Kidney (tissue), 13 donors: ENCODE measurements at regions not wholly inside any gene's neighbourhood (a gene's known extent, or its start where the extent isn't known, plus 50 kb on each side); places are given as distances from the start of the nearest gene placed in this dataset.

ENCODE experiments used
- DNase-seq, 5 donors: peaks; one replicate each; pipeline ENCODE4 v3.0.0-alpha.2; 2013 to 2020
- FAIRE-seq: peaks from 2 replicates; lab custom pipeline; 2012; peaks lifted over from hg19 to GRCh38; lab: Jason Lieb, UNC
- H3K27ac ChIP-seq, 2 donors: one replicate each; pipeline ENCODE4 v1.7.0; 2013; ENCODE audit warnings: low read depth in 2 of 2, low read length in 2 of 2, inconsistent platforms in 1 of 2
- H3K27me3 ChIP-seq: one replicate; pipeline ENCODE4 v1.7.1; 2013; ENCODE audit warnings: low read length, inconsistent platforms; ENCODE audit not compliant: control insufficient read depth, insufficient read depth
- H3K36me3 ChIP-seq, 3 donors: one replicate each; pipeline versions ENCODE4 v1.7.0 to v1.7.1; 2013; ENCODE audit warnings: low read length in 3 of 3, control low read depth in 1 of 3, inconsistent platforms in 1 of 3; ENCODE audit not compliant: insufficient read depth in 3 of 3, control insufficient read depth in 2 of 3
- H3K4me1 ChIP-seq, 3 donors: one replicate each; pipeline versions ENCODE4 v1.7.0 to v1.7.1; 2013; ENCODE audit warnings: low read length in 3 of 3, inconsistent platforms in 1 of 3, low read depth in 1 of 3; ENCODE audit not compliant: control insufficient read depth in 2 of 3, insufficient read depth in 2 of 3
- H3K4me3 ChIP-seq, 3 donors: one replicate each; pipeline versions ENCODE4 v1.7.0 to v1.8.1; 2013; ENCODE audit warnings: low read length in 3 of 3, control low read depth in 1 of 3, inconsistent platforms in 1 of 3
- H3K9ac ChIP-seq, 3 donors: one replicate each; pipeline versions ENCODE4 v1.7.0 to v1.7.1; 2013; ENCODE audit warnings: low read length in 3 of 3, control low read depth in 1 of 3, inconsistent platforms in 1 of 3
- H3K9me3 ChIP-seq, 3 donors: one replicate each; pipeline versions ENCODE4 v1.7.0 to v1.7.1; 2013; ENCODE audit warnings: low read length in 3 of 3, control low read depth in 1 of 3, inconsistent platforms in 1 of 3; ENCODE audit not compliant: control insufficient read depth in 2 of 3, insufficient read depth in 1 of 3
- intact Hi-C: fragments of 100-400 bp; cut with DNase I; formaldehyde crosslinking; loops from one replicate; pipeline ENCODE4 v1.11.1; 2022
- TF ChIP-seq, protein P1 (sequence below): IDR thresholded peaks from 3 replicates; pipeline ENCODE4 v1.5.1; 2012; ENCODE audit warnings: mild to moderate bottlenecking, moderate library complexity, borderline replicate concordance; ENCODE audit not compliant: insufficient read depth; ENCODE audit errors: extremely low read depth
- donor health status: control.
- donor health status: control.
- donor health status: control.
- donor health status: control.
- donor health status: control.
- donor health status: DM: yes; HTN: yes; CAD: no.
- donor health status: Normal renal cell carcinoma (clear cell type).

DNA sequence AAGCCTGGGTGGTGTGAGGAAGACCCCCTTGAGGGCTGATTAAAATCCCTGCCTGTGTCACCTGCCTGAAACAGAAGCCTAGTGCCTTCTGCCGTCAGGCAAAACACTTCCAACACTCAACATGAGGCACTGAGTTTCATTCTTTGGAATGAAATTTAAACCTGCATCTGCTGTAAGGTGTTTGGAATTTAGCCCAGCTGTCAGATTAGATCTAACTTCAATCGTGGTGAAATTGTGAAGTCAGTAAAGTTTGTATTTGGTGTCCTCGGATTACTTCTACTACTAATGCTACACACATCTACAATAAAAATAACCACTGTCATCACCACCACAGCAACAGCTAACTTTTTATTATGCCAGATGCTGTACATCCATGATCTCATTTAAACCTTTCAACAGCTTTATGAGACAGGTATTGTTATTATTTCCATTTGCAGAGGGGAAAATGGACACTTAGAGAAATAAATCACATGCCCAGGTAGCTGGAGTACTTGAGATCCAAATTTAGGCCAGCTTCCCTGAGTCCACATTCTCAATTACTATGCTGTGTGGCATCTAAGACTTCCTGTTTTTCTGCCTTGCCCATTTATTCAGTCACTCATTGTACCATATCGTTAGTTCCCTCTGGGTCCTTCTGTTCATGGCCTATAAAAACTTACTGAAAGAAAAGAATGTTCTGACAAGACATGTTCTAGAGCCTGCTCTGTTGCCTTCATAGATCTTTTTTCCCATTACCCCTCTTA, 98.2 kb upstream of the GCFC2 start:
- TF ChIP-seq, protein P1, sequence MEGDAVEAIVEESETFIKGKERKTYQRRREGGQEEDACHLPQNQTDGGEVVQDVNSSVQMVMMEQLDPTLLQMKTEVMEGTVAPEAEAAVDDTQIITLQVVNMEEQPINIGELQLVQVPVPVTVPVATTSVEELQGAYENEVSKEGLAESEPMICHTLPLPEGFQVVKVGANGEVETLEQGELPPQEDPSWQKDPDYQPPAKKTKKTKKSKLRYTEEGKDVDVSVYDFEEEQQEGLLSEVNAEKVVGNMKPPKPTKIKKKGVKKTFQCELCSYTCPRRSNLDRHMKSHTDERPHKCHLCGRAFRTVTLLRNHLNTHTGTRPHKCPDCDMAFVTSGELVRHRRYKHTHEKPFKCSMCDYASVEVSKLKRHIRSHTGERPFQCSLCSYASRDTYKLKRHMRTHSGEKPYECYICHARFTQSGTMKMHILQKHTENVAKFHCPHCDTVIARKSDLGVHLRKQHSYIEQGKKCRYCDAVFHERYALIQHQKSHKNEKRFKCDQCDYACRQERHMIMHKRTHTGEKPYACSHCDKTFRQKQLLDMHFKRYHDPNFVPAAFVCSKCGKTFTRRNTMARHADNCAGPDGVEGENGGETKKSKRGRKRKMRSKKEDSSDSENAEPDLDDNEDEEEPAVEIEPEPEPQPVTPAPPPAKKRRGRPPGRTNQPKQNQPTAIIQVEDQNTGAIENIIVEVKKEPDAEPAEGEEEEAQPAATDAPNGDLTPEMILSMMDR = no peak
- Histone ChIP-seq H3K4me1 (no peaks in the 10 kb centered on the region), H3K36me3 (no peaks in the 10 kb centered on the region), H3K9ac (no peak overlapping the region), H3K27me3 (no peaks in the 10 kb centered on the region), H3K27ac (no peak overlapping the region), H3K9me3 (no peaks in the 10 kb centered on the region), H3K4me3 (no peak overlapping the region)
- intact Hi-C loops = no loop called here
- FAIRE-seq (no peak), DNase-seq (peak in 2 of 5 donors; percentile 2 to 11)

- H3K9ac ChIP-seq = no peak overlapping the region
- intact Hi-C loops = no loop called here
- FAIRE-seq = no peak
- H3K27me3 ChIP-seq = no peaks in the 10 kb centered on the region
- H3K27ac ChIP-seq = no peak overlapping the region
- TF ChIP-seq, protein P1 = no peak
- DNase-seq = peak in 2 of 5 donors; percentile 3 to 10
- H3K36me3 ChIP-seq = no peaks in the 10 kb centered on the region
- no peak overlapping the region for H3K4me3 ChIP-seq
- no peaks in the 10 kb centered on the region for H3K9me3 ChIP-seq
- H3K4me1 ChIP-seq = no peaks in the 10 kb centered on the region
These were observed 97.3 kb upstream of the GCFC2 start for GRCh38 chr2:75807992-75808391.

DNA sequence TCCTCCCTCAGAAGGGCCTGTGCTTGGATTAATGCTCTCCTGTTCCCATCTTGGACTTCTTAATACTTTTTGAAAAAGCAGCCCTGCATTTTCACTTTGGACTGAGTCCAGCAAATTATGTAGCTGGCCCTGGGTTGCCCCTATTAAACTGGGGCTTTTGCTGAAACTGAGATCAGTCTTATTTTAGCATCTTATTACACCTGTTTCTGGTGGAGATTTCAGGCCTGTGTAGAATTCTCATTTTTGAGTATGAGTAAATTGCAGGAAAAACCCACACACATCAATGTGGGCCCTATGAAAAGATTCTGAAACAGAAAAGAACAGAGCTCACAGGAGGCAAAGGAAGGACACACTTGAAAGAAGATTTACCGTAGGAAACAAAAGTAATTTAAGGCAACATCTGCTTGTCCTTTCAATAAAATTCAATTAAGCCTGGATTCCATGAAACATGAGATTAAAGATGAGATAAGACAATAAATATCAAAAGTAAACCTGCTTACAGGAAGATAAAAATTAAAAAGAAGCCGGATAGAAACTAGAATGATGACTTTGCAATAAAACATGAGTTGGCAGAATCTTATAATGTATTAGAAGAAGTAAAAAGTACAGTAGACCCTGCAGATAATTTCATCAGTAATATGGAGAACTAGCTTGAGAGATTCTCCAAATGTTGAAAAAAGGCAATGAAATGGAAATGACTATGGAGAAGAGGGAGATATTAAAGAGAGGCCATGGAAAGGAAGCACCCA, 90.7 kb upstream of the GCFC2 start:
- H3K27ac ChIP-seq = no peak overlapping the region
- DNase-seq (no peak), FAIRE-seq (no peak)
- H3K4me3 ChIP-seq = no peak overlapping the region
- no peaks in the 10 kb centered on the region for H3K27me3 ChIP-seq
- no peaks in the 10 kb centered on the region for H3K9me3 ChIP-seq
- no peaks in the 10 kb centered on the region for H3K4me1 ChIP-seq
- TF ChIP-seq, protein P1 = no peak
- no peaks in the 10 kb centered on the region for H3K36me3 ChIP-seq
- no peak overlapping the region for H3K9ac ChIP-seq
- intact Hi-C loops = no loop called here
